ENCODE measurements at regions not wholly inside any gene's neighbourhood (a gene's known extent, or its start where the extent isn't known, plus 50 kb on each side); places are given as distances from the start of the nearest gene placed in this dataset.

- in situ Hi-C loops (cut with MboI; ENCODE audit: low pct_unique_long_range_greater_than_20kb, low sequenced_read_pairs, unreplicated experiment) = no loop called here
- DNase-seq (ENCODE audit: low spot score) = no peak
- no peak for TF ChIP-seq CTCF (IDR thresholded peaks at IDR 0.05; ENCODE audit: extremely low read depth, insufficient read depth, missing control alignments)
These were observed 992.7 kb downstream of the TMEM182 start for GRCh38 chr2:103754530-103754929.

GRCh38 chr2:103773884-103774283 lies 1012.1 kb downstream of the TMEM182 start:
- in situ Hi-C loops (cut with MboI; ENCODE audit: low pct_unique_long_range_greater_than_20kb, low sequenced_read_pairs, unreplicated experiment) = no loop called here
- DNase-seq (ENCODE audit: low spot score) = no peak
- TF ChIP-seq CTCF (IDR thresholded peaks at IDR 0.05; ENCODE audit: extremely low read depth, insufficient read depth, missing control alignments) = no peak

GRCh38 chr2:103780088-103780702 lies 1018.4 kb downstream of the TMEM182 start:
- no peak for TF ChIP-seq CTCF (IDR thresholded peaks at IDR 0.05; ENCODE audit: extremely low read depth, insufficient read depth, missing control alignments)
- in situ Hi-C loops (cut with MboI; ENCODE audit: low pct_unique_long_range_greater_than_20kb, low sequenced_read_pairs, unreplicated experiment) = no loop called here
- DNase-seq (ENCODE audit: low spot score) = no peak

GRCh38 chr2:103781313-103781712 lies 1019.5 kb downstream of the TMEM182 start:
- in situ Hi-C loops (cut with MboI; ENCODE audit: low pct_unique_long_range_greater_than_20kb, low sequenced_read_pairs, unreplicated experiment) = no loop called here
- no peak for TF ChIP-seq CTCF (IDR thresholded peaks at IDR 0.05; ENCODE audit: extremely low read depth, insufficient read depth, missing control alignments)
- DNase-seq (ENCODE audit: low spot score) = no peak

- in situ Hi-C loops (cut with MboI; ENCODE audit: low pct_unique_long_range_greater_than_20kb, low sequenced_read_pairs, unreplicated experiment) = no loop called here
- no peak for TF ChIP-seq CTCF (IDR thresholded peaks at IDR 0.05; ENCODE audit: extremely low read depth, insufficient read depth, missing control alignments)
- DNase-seq (ENCODE audit: low spot score) = no peak
These were observed 1022.4 kb downstream of the TMEM182 start for GRCh38 chr2:103784261-103784660.

- DNase-seq (ENCODE audit: low spot score) = no peak
- no peak for TF ChIP-seq CTCF (IDR thresholded peaks at IDR 0.05; ENCODE audit: extremely low read depth, insufficient read depth, missing control alignments)
- in situ Hi-C loops (cut with MboI; ENCODE audit: low pct_unique_long_range_greater_than_20kb, low sequenced_read_pairs, unreplicated experiment) = no loop called here
These were observed 1023.6 kb downstream of the TMEM182 start for GRCh38 chr2:103785432-103785831.
